Duodenal mucosa (tissue), 2 donors: ENCODE measurements at regions not wholly inside any gene's neighbourhood (a gene's known extent, or its start where the extent isn't known, plus 50 kb on each side); places are given as distances from the start of the nearest gene placed in this dataset.

Experiments used
- H3K27ac ChIP-seq: one replicate; pipeline ENCODE4 v1.7.0; 2013; ENCODE audit warnings: low read depth, low read length
- H3K27me3 ChIP-seq, 2 donors: one replicate each; pipeline ENCODE4 v1.7.0; 2013; ENCODE audit warnings: low read length in 2 of 2, control low read depth in 1 of 2; ENCODE audit not compliant: insufficient read depth in 2 of 2, control insufficient read depth in 1 of 2
- H3K36me3 ChIP-seq, 2 donors: one replicate each; pipeline ENCODE4 v1.7.0; 2013; ENCODE audit warnings: low read length in 2 of 2, control low read depth in 1 of 2; ENCODE audit not compliant: insufficient read depth in 2 of 2, control insufficient read depth in 1 of 2
- H3K4me1 ChIP-seq, 2 donors: one replicate each; pipeline ENCODE4 v1.7.0; 2013; ENCODE audit warnings: low read length in 2 of 2, control low read depth in 1 of 2; ENCODE audit not compliant: insufficient read depth in 2 of 2, control insufficient read depth in 1 of 2
- H3K4me3 ChIP-seq, 2 donors: one replicate each; pipeline ENCODE4 v1.7.0; 2013; ENCODE audit warnings: low read length in 2 of 2, low read depth in 1 of 2
- H3K9ac ChIP-seq, 2 donors: one replicate each; pipeline ENCODE4 v1.7.0; 2013; ENCODE audit warnings: low read length in 2 of 2, low read depth in 1 of 2
- H3K9me3 ChIP-seq, 2 donors: one replicate each; pipeline ENCODE4 v1.7.0; 2013; ENCODE audit warnings: low read length in 2 of 2, control low read depth in 1 of 2; ENCODE audit not compliant: control insufficient read depth in 1 of 2

- Histone ChIP-seq H3K27me3 (no peaks in the 10 kb centered on the region), H3K9me3 (no peaks in the 10 kb centered on the region), H3K9ac (no peak overlapping the region), H3K4me1 (no peaks in the 10 kb centered on the region), H3K4me3 (no peak overlapping the region), H3K36me3 (no peaks in the 10 kb centered on the region), H3K27ac (no peak overlapping the region)
Measured at GRCh38 chr17:71251951-71252350, 868.9 kb upstream of the SOX9 start.

GRCh38 chr17:71252436-71252835, 868.4 kb upstream of the SOX9 start:
- Histone ChIP-seq H3K9me3 (no peaks in the 10 kb centered on the region), H3K27ac (no peak overlapping the region), H3K4me3 (no peak overlapping the region), H3K9ac (no peak overlapping the region), H3K27me3 (no peaks in the 10 kb centered on the region), H3K36me3 (no peaks in the 10 kb centered on the region), H3K4me1 (no peaks in the 10 kb centered on the region)

GRCh38 chr17:71257096-71257495, 863.7 kb upstream of the SOX9 start:
- H3K4me1 ChIP-seq, result no peaks in the 10 kb centered on the region
- no peaks in the 10 kb centered on the region for H3K9me3 ChIP-seq
- no peaks in the 10 kb centered on the region for H3K27me3 ChIP-seq
- H3K4me3 ChIP-seq, result no peak overlapping the region
- H3K9ac ChIP-seq, result no peak overlapping the region
- H3K27ac ChIP-seq, result no peak overlapping the region
- no peaks in the 10 kb centered on the region for H3K36me3 ChIP-seq

GRCh38 chr17:71260366-71260940, 860.4 kb upstream of the SOX9 start:
- H3K4me3 ChIP-seq, result no peak overlapping the region
- no peaks in the 10 kb centered on the region for H3K36me3 ChIP-seq
- no peaks in the 10 kb centered on the region for H3K9me3 ChIP-seq
- H3K9ac ChIP-seq, result no peak overlapping the region
- no peaks in the 10 kb centered on the region for H3K4me1 ChIP-seq
- no peaks in the 10 kb centered on the region for H3K27me3 ChIP-seq
- no peak overlapping the region for H3K27ac ChIP-seq

- H3K9me3 ChIP-seq, result peaks cover 3 to 9% of the 10 kb centered on the region in 2 donors
- H3K27me3 ChIP-seq, result no peaks in the 10 kb centered on the region
- H3K36me3 ChIP-seq, result no peaks in the 10 kb centered on the region
- no peak overlapping the region for H3K4me3 ChIP-seq
- H3K27ac ChIP-seq, result no peak overlapping the region
- no peaks in the 10 kb centered on the region for H3K4me1 ChIP-seq
- no peak overlapping the region for H3K9ac ChIP-seq
Measured at GRCh38 chr17:71262586-71262985, 858.2 kb upstream of the SOX9 start.

- Histone ChIP-seq H3K9me3 (peaks cover 7 to 9% of the 10 kb centered on the region in 2 donors), H3K36me3 (no peaks in the 10 kb centered on the region), H3K9ac (no peak overlapping the region), H3K27me3 (no peaks in the 10 kb centered on the region), H3K27ac (no peak overlapping the region), H3K4me1 (no peaks in the 10 kb centered on the region), H3K4me3 (no peak overlapping the region)
Measured at GRCh38 chr17:71267668-71268067, 853.2 kb upstream of the SOX9 start.

GRCh38 chr17:71269201-71269600, 851.6 kb upstream of the SOX9 start:
- Histone ChIP-seq H3K9me3 (peaks cover 7 to 9% of the 10 kb centered on the region in 2 donors), H3K4me3 (no peak overlapping the region), H3K27me3 (no peaks in the 10 kb centered on the region), H3K4me1 (no peaks in the 10 kb centered on the region), H3K9ac (no peak overlapping the region), H3K27ac (no peak overlapping the region), H3K36me3 (no peaks in the 10 kb centered on the region)

GRCh38 chr17:71273441-71273840, 847.4 kb upstream of the SOX9 start:
- Histone ChIP-seq H3K4me1 (no peaks in the 10 kb centered on the region), H3K4me3 (no peak overlapping the region), H3K9me3 (peaks cover 0 to under 1% of the 10 kb centered on the region in 2 donors), H3K27ac (no peak overlapping the region), H3K9ac (no peak overlapping the region), H3K27me3 (no peaks in the 10 kb centered on the region), H3K36me3 (no peaks in the 10 kb centered on the region)

- Histone ChIP-seq H3K4me3 (no peak overlapping the region), H3K9ac (no peak overlapping the region), H3K9me3 (no peaks in the 10 kb centered on the region), H3K36me3 (no peaks in the 10 kb centered on the region), H3K27ac (no peak overlapping the region), H3K4me1 (no peaks in the 10 kb centered on the region), H3K27me3 (no peaks in the 10 kb centered on the region)
Measured at GRCh38 chr17:71276079-71276478, 844.7 kb upstream of the SOX9 start.

GRCh38 chr17:71283486-71283885, 837.3 kb upstream of the SOX9 start:
- H3K9ac ChIP-seq, result no peak overlapping the region
- H3K4me1 ChIP-seq, result no peaks in the 10 kb centered on the region
- H3K27me3 ChIP-seq, result no peaks in the 10 kb centered on the region
- no peak overlapping the region for H3K27ac ChIP-seq
- no peak overlapping the region for H3K4me3 ChIP-seq
- H3K9me3 ChIP-seq, result no peaks in the 10 kb centered on the region
- H3K36me3 ChIP-seq, result no peaks in the 10 kb centered on the region
